CD4-positive, CD25-positive, alpha-beta regulatory T cell (primary cell): ENCODE measurements at regions not wholly inside any gene's neighbourhood (a gene's known extent, or its start where the extent isn't known, plus 50 kb on each side); places are given as distances from the start of the nearest gene placed in this dataset.

ENCODE experiments used
- ATAC-seq, 2 donors: fragments of 150-1000 bp; cut with Tn5 transposase; one replicate each; pipeline ENCODE4 v1.10.0; 2021; ENCODE audit warnings: low read depth in 2 of 2, moderate number of reproducible peaks in 2 of 2, moderate library complexity in 1 of 2
- DNase-seq, 3 donors: peaks; one replicate each; pipeline versions ENCODE4 v3.0.0 to v3.0.0-alpha.2; 2012 to 2022; ENCODE audit warnings: mixed read lengths in 1 of 3
- H3K27ac ChIP-seq: one replicate; pipeline ENCODE4 v1.7.0; 2013; ENCODE audit warnings: mild to moderate bottlenecking, low read length; ENCODE audit not compliant: insufficient read depth, poor library complexity, severe bottlenecking
- H3K27me3 ChIP-seq: one replicate; pipeline ENCODE4 v1.7.0; 2013; ENCODE audit warnings: low read length; ENCODE audit not compliant: control insufficient read depth, insufficient read depth
- H3K36me3 ChIP-seq: one replicate; pipeline ENCODE4 v1.7.0; 2013; ENCODE audit warnings: mild to moderate bottlenecking, low read length, moderate library complexity; ENCODE audit not compliant: control insufficient read depth, insufficient read depth
- H3K4me1 ChIP-seq: 2 replicates; pipeline ENCODE4 v1.7.0; 2013; ENCODE audit warnings: mild to moderate bottlenecking, low read length; ENCODE audit not compliant: insufficient read depth, control insufficient read depth, poor library complexity, severe bottlenecking
- H3K4me3 ChIP-seq: one replicate; pipeline ENCODE4 v1.7.0; 2013; ENCODE audit warnings: low read depth, mild to moderate bottlenecking, low read length, moderate library complexity
- H3K9me3 ChIP-seq, 2 experiments: 1 replicate in 1 of 2; 2 replicates in 1 of 2; pipeline ENCODE4 v1.7.0; 2013; ENCODE audit warnings: low read length in 2 of 2, mild to moderate bottlenecking in 1 of 2, moderate library complexity in 1 of 2; ENCODE audit not compliant: control insufficient read depth in 2 of 2
- H3K27ac Mint-ChIP-seq, 3 donors: one replicate each; pipeline ENCODE4 v1.8.0; 2020 to 2022; ENCODE audit warnings: mild to moderate bottlenecking in 3 of 3, mixed read lengths in 3 of 3, moderate library complexity in 2 of 3
- H3K27me3 Mint-ChIP-seq: one replicate; pipeline ENCODE4 v1.8.0; 2022; ENCODE audit warnings: mild to moderate bottlenecking, mixed read lengths
- H3K36me3 Mint-ChIP-seq: one replicate; pipeline ENCODE4 v1.8.0; 2020; ENCODE audit warnings: mixed read lengths
- H3K4me1 Mint-ChIP-seq, 4 donors: one replicate each; pipeline ENCODE4 v1.8.0; 2020 to 2022; ENCODE audit warnings: mixed read lengths in 4 of 4, mild to moderate bottlenecking in 1 of 4
- H3K4me3 Mint-ChIP-seq, 4 donors: one replicate each; pipeline ENCODE4 v1.8.0; 2020 to 2022; ENCODE audit warnings: mild to moderate bottlenecking in 4 of 4, mixed read lengths in 4 of 4, moderate library complexity in 3 of 4
- H3K9me3 Mint-ChIP-seq, 7 donors: one replicate each; pipeline ENCODE4 v1.8.0; 2020 to 2022; ENCODE audit warnings: mixed read lengths in 7 of 7, mild to moderate bottlenecking in 3 of 7, moderate library complexity in 2 of 7

GRCh38 chr7:47690902-47691558 is 109.1 kb upstream of the TNS3 start:
- DNase-seq (no peak), ATAC-seq (no peak)
- no peaks in the 10 kb centered on the region for H3K4me1 ChIP-seq
- Mint-ChIP-seq H3K27ac (no peak overlapping the region), H3K4me3 (no peak overlapping the region), H3K27me3 (no peaks in the 10 kb centered on the region), H3K4me1 (no peaks in the 10 kb centered on the region), H3K9me3 (no peaks in the 10 kb centered on the region), H3K36me3 (no peaks in the 10 kb centered on the region)
- H3K9me3 ChIP-seq = no peaks in the 10 kb centered on the region
- H3K4me3 ChIP-seq = no peak overlapping the region
- H3K27ac ChIP-seq = no peak overlapping the region
- H3K27me3 ChIP-seq = no peaks in the 10 kb centered on the region
- no peaks in the 10 kb centered on the region for H3K36me3 ChIP-seq

GRCh38 chr7:47689558-47689957 is 107.6 kb upstream of the TNS3 start:
- Histone ChIP-seq H3K9me3 (no peaks in the 10 kb centered on the region), H3K4me1 (no peaks in the 10 kb centered on the region), H3K27ac (no peak overlapping the region), H3K27me3 (no peaks in the 10 kb centered on the region), H3K4me3 (no peak overlapping the region), H3K36me3 (no peaks in the 10 kb centered on the region)
- DNase-seq (no peak), ATAC-seq (no peak)
- no peaks in the 10 kb centered on the region for H3K36me3 Mint-ChIP-seq
- H3K27ac Mint-ChIP-seq = no peak overlapping the region
- H3K4me1 Mint-ChIP-seq = no peaks in the 10 kb centered on the region
- no peak overlapping the region for H3K4me3 Mint-ChIP-seq
- no peaks in the 10 kb centered on the region for H3K9me3 Mint-ChIP-seq
- H3K27me3 Mint-ChIP-seq = no peaks in the 10 kb centered on the region

GRCh38 chr7:47688311-47689100 is 106.6 kb upstream of the TNS3 start:
- no peaks in the 10 kb centered on the region for H3K36me3 ChIP-seq
- H3K4me3 ChIP-seq = no peak overlapping the region
- no peaks in the 10 kb centered on the region for H3K9me3 ChIP-seq
- H3K4me1 ChIP-seq = no peaks in the 10 kb centered on the region
- Mint-ChIP-seq H3K27me3 (no peaks in the 10 kb centered on the region), H3K27ac (no peak overlapping the region), H3K9me3 (no peaks in the 10 kb centered on the region), H3K4me1 (no peaks in the 10 kb centered on the region), H3K4me3 (no peak overlapping the region), H3K36me3 (no peaks in the 10 kb centered on the region)
- DNase-seq (no peak), ATAC-seq (no peak)
- no peak overlapping the region for H3K27ac ChIP-seq
- no peaks in the 10 kb centered on the region for H3K27me3 ChIP-seq

GRCh38 chr7:47685712-47686376 is 103.9 kb upstream of the TNS3 start:
- no peak overlapping the region for H3K27ac ChIP-seq
- no peaks in the 10 kb centered on the region for H3K4me1 ChIP-seq
- Mint-ChIP-seq H3K36me3 (no peaks in the 10 kb centered on the region), H3K27me3 (no peaks in the 10 kb centered on the region), H3K4me3 (no peak overlapping the region), H3K9me3 (no peaks in the 10 kb centered on the region), H3K27ac (no peak overlapping the region), H3K4me1 (peaks cover 0 to under 1% (median 0%) of the 10 kb centered on the region in 4 donors)
- no peaks in the 10 kb centered on the region for H3K27me3 ChIP-seq
- no peaks in the 10 kb centered on the region for H3K36me3 ChIP-seq
- ATAC-seq (no peak), DNase-seq (no peak)
- no peak overlapping the region for H3K4me3 ChIP-seq
- no peaks in the 10 kb centered on the region for H3K9me3 ChIP-seq

- no peak overlapping the region for H3K27ac Mint-ChIP-seq
- no peaks in the 10 kb centered on the region for H3K9me3 ChIP-seq
- no peaks in the 10 kb centered on the region for H3K9me3 Mint-ChIP-seq
- H3K36me3 Mint-ChIP-seq = no peaks in the 10 kb centered on the region
- H3K4me3 ChIP-seq = no peak overlapping the region
- DNase-seq = no peak
- no peaks in the 10 kb centered on the region for H3K4me1 ChIP-seq
- ATAC-seq = no peak
- no peaks in the 10 kb centered on the region for H3K36me3 ChIP-seq
- no peak overlapping the region for H3K4me3 Mint-ChIP-seq
- H3K4me1 Mint-ChIP-seq = peaks cover 0 to 2% (median 0%) of the 10 kb centered on the region in 4 donors
- no peaks in the 10 kb centered on the region for H3K27me3 Mint-ChIP-seq
- H3K27ac ChIP-seq = no peak overlapping the region
- no peaks in the 10 kb centered on the region for H3K27me3 ChIP-seq
Observed at GRCh38 chr7:47685151-47685550, 103.2 kb upstream of the TNS3 start.

GRCh38 chr7:47684728-47685127 is 102.8 kb upstream of the TNS3 start:
- no peak for DNase-seq
- H3K36me3 Mint-ChIP-seq = no peaks in the 10 kb centered on the region
- Histone ChIP-seq H3K4me3 (no peak overlapping the region), H3K9me3 (no peaks in the 10 kb centered on the region), H3K27me3 (no peaks in the 10 kb centered on the region), H3K36me3 (no peaks in the 10 kb centered on the region), H3K4me1 (no peaks in the 10 kb centered on the region), H3K27ac (no peak overlapping the region)
- H3K4me3 Mint-ChIP-seq = no peak overlapping the region
- H3K9me3 Mint-ChIP-seq = no peaks in the 10 kb centered on the region
- no peaks in the 10 kb centered on the region for H3K27me3 Mint-ChIP-seq
- peaks cover 0 to 2% (median 0%) of the 10 kb centered on the region in 4 donors for H3K4me1 Mint-ChIP-seq
- no peak for ATAC-seq
- no peak overlapping the region for H3K27ac Mint-ChIP-seq

- DNase-seq (no peak), ATAC-seq (no peak)
- Mint-ChIP-seq H3K36me3 (no peaks in the 10 kb centered on the region), H3K4me1 (peaks cover 0 to 2% (median 0%) of the 10 kb centered on the region in 4 donors), H3K27me3 (no peaks in the 10 kb centered on the region), H3K27ac (no peak overlapping the region), H3K9me3 (no peaks in the 10 kb centered on the region), H3K4me3 (no peak overlapping the region)
- Histone ChIP-seq H3K27me3 (no peaks in the 10 kb centered on the region), H3K4me1 (no peaks in the 10 kb centered on the region), H3K36me3 (no peaks in the 10 kb centered on the region), H3K9me3 (no peaks in the 10 kb centered on the region), H3K4me3 (no peak overlapping the region), H3K27ac (no peak overlapping the region)
Observed at GRCh38 chr7:47683485-47683898, 101.6 kb upstream of the TNS3 start.
